ENCODE measurements at regions not wholly inside any gene's neighbourhood (a gene's known extent, or its start where the extent isn't known, plus 50 kb on each side); places are given as distances from the start of the nearest gene placed in this dataset.
"Not testable (repeated sequence)": the region's sequence is repeated elsewhere in the genome, so short reads cannot be mapped to it uniquely, and the experiment has no call there.

- H3K4me3 ChIP-seq (ENCODE audit: control insufficient read depth, low read depth, low read length), result no peak overlapping the region
- DNase-seq (ENCODE audit: low read depth), result no peak
- no peak for TF ChIP-seq CTCF (conservative IDR thresholded peaks at IDR 0.05; ENCODE audit: control insufficient read depth, insufficient read depth, low read depth, low read length)
These were observed 377.1 kb downstream of the PRDM9 start for GRCh38 chr5:23884405-23885031.

GRCh38 chr5:23893561-23893960 is 386.2 kb downstream of the PRDM9 start:
- DNase-seq (ENCODE audit: low read depth), result no peak
- TF ChIP-seq CTCF (conservative IDR thresholded peaks at IDR 0.05; ENCODE audit: control insufficient read depth, insufficient read depth, low read depth, low read length), result no peak

GRCh38 chr5:23895614-23896013 is 388.2 kb downstream of the PRDM9 start:
- no peak for TF ChIP-seq CTCF (conservative IDR thresholded peaks at IDR 0.05; ENCODE audit: control insufficient read depth, insufficient read depth, low read depth, low read length)
- DNase-seq (ENCODE audit: low read depth), result no peak
- H3K4me3 ChIP-seq (ENCODE audit: control insufficient read depth, low read depth, low read length), result no peak overlapping the region

More at GRCh38 chr5:23893561-23893960, 386.2 kb downstream of the PRDM9 start:
- H3K4me3 ChIP-seq (ENCODE audit: control insufficient read depth, low read depth, low read length), result no peak overlapping the region

- no peak overlapping the region for H3K4me3 ChIP-seq (ENCODE audit: control insufficient read depth, low read depth, low read length)
- TF ChIP-seq CTCF (conservative IDR thresholded peaks at IDR 0.05; ENCODE audit: control insufficient read depth, insufficient read depth, low read depth, low read length), result no peak
- no peak for DNase-seq (ENCODE audit: low read depth)
These were observed 423.6 kb downstream of the PRDM9 start for GRCh38 chr5:23930985-23931384.

GRCh38 chr5:23951261-23951928 is 444.0 kb downstream of the PRDM9 start:
- DNase-seq (ENCODE audit: low read depth); H3K4me3 ChIP-seq (ENCODE audit: control insufficient read depth, low read depth, low read length): not testable (repeated sequence)

- TF ChIP-seq CTCF (conservative IDR thresholded peaks at IDR 0.05; ENCODE audit: control insufficient read depth, insufficient read depth, low read depth, low read length), result no peak
- no peak overlapping the region for H3K4me3 ChIP-seq (ENCODE audit: control insufficient read depth, low read depth, low read length)
- DNase-seq (ENCODE audit: low read depth), result no peak
These were observed 456.0 kb downstream of the PRDM9 start for GRCh38 chr5:23963449-23963848.

GRCh38 chr5:23977365-23977764 is 470.0 kb downstream of the PRDM9 start:
- H3K4me3 ChIP-seq (ENCODE audit: control insufficient read depth, low read depth, low read length), result no peak overlapping the region
- DNase-seq (ENCODE audit: low read depth), result no peak
- TF ChIP-seq CTCF (conservative IDR thresholded peaks at IDR 0.05; ENCODE audit: control insufficient read depth, insufficient read depth, low read depth, low read length), result no peak
